ENCODE measurements at regions not wholly inside any gene's neighbourhood (a gene's known extent, or its start where the extent isn't known, plus 50 kb on each side); places are given as distances from the start of the nearest gene placed in this dataset.

DNA sequence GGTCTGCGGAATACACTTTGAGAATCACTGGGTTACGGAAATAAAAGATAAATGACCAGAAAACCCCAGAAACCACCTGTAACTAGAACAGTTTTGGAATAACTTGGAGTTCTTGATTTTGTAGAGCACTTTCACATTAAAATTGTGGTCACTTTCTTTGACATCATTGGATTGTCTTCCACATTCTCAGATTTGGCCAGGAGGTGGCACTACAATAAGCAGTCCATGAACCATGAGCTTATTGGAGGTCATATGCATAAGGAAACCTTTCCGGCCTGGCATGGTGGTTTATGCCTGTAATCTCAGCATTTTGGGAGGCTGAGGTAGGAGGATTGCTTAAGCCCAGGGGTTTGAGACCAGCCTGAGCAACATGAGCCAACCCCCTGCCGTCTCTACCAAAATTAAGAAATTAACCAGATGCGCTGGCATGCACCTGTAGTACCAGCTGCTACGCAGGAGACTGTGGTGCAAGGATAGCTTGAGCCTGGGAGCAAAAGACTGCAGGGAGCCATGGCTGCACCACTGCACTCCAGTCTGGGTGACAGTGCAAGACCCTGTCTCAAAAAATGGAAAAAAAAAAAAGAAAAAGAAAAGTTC is 107.7 kb upstream of the CAND1 start:
- DNase-seq: peak; percentile 16

DNA sequence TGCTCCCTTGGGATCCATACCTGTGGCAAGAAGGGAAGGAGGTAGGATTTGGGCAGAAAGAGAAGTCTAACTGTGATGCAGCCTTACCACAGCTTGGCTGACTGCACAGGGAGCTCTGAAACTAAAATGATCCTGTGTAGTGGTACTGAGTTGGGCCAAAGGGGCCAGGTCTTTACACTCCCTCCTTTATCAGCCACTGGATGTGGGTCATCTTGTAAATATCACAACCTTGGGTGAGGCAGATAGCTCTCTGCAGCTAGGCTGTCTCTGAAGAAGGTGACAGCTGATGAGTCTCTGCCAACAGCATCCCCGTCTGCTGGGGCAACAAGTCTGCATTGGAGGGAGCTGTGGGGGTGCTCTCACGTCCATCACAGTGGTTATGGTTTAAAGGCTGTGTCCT is 95.9 kb upstream of the CAND1 start:
- no peak for DNase-seq

DNA sequence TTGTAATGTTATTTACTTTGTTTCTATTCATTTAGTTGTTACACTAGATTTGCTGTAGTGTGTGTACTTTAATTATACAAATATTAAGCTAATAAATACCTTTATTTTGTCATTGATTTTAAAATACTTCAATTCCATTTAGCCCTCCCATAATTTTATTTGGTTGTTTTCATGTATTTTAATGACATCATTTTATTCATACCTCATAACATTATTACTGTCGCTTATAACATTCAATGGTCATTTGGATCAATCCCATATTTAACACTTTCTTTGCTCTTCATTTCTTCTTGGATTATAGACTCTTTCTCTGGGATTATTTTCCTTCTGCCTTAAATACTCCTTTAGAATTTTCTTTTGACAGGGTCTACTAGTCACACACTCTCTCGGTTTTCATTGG is 86.6 kb upstream of the CAND1 start:
- DNase-seq: no peak

DNA sequence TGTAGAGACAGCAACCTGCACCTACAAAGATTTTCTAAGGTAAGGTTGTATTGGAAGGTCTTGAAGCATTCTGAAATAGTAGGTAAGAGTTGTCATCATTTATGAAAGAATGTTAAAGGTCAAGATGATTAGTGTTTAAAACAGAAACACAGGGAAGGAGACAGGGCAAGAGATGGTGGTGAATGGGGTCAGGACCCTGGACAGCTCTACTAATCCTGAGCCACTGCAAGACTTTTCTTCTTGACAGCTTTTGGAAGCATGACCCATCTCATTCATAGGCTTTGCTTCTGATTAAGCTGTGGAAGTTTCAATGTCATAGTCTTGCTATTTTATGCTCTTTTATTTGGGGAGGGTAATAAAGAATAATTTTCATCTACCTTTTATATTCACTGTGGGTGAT is 75.5 kb upstream of the CAND1 start:
- DNase-seq: peak; percentile 2

DNA sequence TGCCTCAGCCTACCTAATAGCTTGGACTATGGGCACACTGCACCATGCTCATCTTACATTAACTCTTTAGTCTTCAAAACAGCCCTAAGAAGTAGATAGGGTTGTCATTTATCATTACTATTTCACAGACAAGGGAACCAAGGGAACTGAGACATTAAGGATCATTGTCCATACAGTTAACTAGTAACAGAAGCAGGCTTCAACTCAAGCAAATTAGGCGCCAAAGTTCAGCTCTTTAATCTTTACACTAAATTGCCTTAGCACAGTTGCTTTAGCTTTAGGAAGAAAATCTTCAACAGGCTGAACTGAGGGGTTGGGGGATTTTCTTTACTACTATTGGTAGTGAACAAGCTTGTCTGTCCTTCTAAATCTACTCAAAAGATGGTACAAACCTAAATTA is 68.8 kb upstream of the CAND1 start:
- no peak for DNase-seq

DNA sequence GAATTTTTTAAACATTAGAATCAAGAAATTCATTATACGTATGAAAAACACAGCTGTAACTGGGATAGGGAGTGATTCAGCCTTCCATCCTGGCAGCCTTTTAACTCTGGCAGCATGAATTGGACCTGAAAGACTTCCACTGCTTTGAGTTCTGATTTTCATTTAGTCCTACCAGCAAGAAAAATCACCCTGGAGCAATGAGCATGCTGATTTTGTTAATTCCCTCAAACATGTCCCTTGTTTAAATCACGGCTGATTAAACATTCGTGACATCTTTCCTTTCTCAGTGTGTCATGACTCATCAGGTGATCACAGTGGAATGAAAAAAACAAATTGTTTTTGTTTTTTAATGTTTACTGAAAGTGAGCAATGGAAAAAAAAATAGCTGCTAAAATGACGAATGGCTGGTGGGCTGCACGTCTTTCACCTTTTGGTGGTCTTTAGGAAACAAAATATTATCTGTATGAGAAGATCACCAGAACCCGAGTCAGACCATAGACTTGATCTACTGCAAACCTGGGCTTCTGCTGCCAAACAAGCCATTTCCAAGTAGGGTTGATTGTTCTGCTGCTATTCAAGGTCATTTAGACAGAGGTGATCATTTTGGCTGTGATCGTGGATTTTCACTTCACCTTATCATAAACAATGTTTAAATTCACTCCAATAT is 67.0 kb upstream of the CAND1 start:
- DNase-seq: no peak

DNA sequence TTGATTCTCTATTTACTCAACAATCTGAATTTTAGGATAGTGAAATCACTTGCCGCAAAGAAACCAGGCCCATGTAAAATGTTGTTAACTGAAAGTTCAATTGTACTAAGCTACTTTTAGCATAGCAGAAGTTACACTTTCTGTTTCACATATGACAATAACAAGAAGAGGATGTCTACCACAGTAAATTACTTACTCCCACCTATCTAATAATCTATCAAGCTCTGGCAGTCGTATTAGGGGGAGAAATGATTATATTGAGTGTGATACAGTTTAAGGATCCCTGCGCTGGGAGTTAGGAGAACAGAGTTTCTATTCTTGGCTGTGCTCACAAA is 66.5 kb upstream of the CAND1 start:
- no peak for DNase-seq

DNA sequence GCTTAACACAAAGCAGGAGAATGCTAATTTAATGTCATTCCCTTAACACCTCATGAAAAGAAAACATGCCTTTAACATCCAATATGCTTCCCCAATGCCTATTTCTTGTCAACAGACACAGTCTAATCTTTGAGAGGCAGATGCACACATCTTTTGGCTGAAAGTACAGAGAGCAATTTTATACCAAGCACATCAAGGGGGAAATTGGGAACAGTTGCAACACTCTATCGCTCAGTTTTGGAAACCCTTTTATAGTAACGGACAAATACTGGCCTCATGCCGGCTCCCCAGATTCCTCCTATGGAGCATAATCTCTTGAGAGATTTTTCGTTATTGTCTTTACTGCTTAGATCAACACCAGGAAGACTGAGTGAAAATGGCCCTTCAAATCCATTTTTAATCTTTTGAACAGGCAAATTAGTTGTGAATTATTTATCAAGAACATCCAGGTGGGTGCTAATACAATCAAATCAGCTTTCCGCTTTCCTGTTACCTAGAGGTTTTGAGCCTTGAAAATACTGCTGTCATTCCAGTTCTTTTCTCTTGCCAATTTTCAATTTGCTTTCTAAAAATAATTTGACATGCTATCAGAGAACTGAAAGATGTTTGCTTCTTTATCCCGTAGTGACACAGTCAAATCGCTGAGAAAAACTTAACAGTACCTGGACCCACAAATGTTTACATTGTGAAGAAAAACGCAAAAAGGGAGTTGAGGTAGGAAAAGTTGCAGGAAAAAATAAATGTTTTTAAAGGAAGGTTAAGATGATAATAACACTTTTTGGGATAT is 60.7 kb upstream of the CAND1 start:
- no peak for DNase-seq

DNA sequence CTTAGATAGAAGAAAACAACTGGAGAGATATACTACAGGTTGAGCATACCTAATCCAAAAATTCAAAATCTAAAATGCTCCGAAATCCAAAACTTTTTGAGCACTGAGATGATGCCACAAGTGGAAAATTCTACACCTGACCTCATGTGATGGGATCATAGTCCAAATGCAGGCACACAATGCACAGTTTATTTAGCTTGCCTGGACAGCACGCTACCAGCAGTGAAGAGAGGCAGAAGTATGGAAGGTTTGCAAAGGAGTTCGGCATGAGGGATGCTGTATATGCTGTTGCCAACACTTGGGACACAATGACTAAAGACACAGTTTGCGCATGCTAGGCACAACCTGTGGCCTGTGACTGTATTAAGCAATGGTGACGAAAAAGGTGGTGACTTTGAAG is 58.1 kb upstream of the CAND1 start:
- DNase-seq: no peak

DNA sequence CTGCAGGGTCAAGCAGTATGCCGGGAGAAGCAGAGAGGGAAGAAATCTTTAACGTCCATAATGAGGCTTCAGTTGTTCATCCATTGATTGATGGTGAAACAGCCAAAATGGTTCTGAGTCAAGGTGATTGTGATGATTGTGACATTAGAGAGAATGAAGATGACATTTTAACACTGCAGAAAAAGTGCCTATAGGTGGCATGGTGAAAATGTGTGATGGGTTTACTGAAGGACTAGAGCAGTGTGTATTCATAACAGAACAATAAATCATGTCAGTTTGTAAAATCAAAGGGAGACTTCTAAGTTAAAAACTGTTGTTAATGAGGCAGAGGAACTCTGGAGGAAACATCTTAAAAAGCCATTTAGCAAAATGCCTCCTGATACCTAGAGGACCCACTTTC is 57.7 kb upstream of the CAND1 start:
- no peak for DNase-seq

DNA sequence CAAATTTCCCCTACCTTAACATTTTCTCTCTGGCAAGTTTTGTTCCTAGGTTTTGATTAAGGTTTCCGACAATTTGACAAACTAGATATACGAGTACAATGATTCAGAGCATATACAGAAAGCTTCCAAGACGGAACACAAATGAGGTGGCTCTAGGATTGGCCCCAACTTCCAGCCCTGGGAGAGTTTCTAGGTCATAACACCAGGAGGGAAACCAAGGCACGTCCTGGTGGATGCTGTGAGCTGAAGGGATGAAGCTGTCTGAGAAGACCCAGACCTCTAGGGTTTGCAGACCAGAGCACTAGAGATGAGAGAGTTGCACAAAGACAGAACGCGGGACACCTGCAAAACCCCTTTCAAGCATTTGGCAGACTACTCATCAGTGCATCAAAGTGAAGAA is 51.5 kb upstream of the CAND1 start:
- DNase-seq: no peak

All from stimulated activated CD4-positive, alpha-beta T cell treated with anti-CD3 and anti-CD28 coated beads, Interleukin-1b, Interleukin-23, amount 100 ng/mL, for 48 hours (primary cell).